HG02938 (cell line): ENCODE measurements at regions not wholly inside any gene's neighbourhood (a gene's known extent, or its start where the extent isn't known, plus 50 kb on each side); places are given as distances from the start of the nearest gene placed in this dataset.

ENCODE experiments used
- ATAC-seq: cut with Tn5 transposase; IDR thresholded peaks from one replicate; pipeline ENCODE4 v1.9.1; 2021; ENCODE audit warnings: mild to moderate bottlenecking, moderate library complexity; ENCODE audit not compliant: unreplicated experiment

- ATAC-seq, result no peak
Observed at GRCh38 chr4:134282680-134283079, 81.1 kb upstream of the PABPC4L start.

- no peak for ATAC-seq
Observed at GRCh38 chr4:134278675-134279074, 77.1 kb upstream of the PABPC4L start.

- ATAC-seq, result no peak
Observed at GRCh38 chr4:134276476-134276875, 74.9 kb upstream of the PABPC4L start.

- no peak for ATAC-seq
Observed at GRCh38 chr4:134260126-134260525, 58.5 kb upstream of the PABPC4L start.
